Adrenal gland (tissue), 9 donors: ENCODE measurements at regions not wholly inside any gene's neighbourhood (a gene's known extent, or its start where the extent isn't known, plus 50 kb on each side); places are given as distances from the start of the nearest gene placed in this dataset.
"Not testable (repeated sequence)": the region's sequence is repeated elsewhere in the genome, so short reads cannot be mapped to it uniquely, and the experiment has no call there.

Experiments
- DNase-seq, 7 donors: peaks; one replicate each; pipeline ENCODE4 v3.0.0-alpha.2; 2019 to 2020
- H3K27ac ChIP-seq, 5 donors: fragments of 200-600 bp; sonication (generic) in 4 of 5; 1 replicate in 3 of 5; 2 replicates in 2 of 5; pipeline versions ENCODE4 v1.5.1 to v1.8.0; 2016 to 2020; ENCODE audit warnings: mild to moderate bottlenecking in 1 of 5
- H3K27me3 ChIP-seq: fragments of 200-600 bp; 2 replicates; pipeline ENCODE4 v1.8.0; 2021
- H3K36me3 ChIP-seq, 2 donors: fragments of 200-600 bp; replicated peaks in 1 of 2; 1 replicate in 1 of 2; 2 replicates in 1 of 2; pipeline versions ENCODE4 v1.5.1 to v1.8.0; 2018 to 2022
- H3K4me1 ChIP-seq, 2 donors: fragments of 200-600 bp; replicated peaks in 1 of 2; 1 replicate in 1 of 2; 2 replicates in 1 of 2; pipeline versions ENCODE4 v1.5.1 to v1.8.0; 2018 to 2021
- H3K4me3 ChIP-seq, 4 donors: fragments of 200-600 bp; sonication (generic) in 3 of 4; one replicate each; pipeline ENCODE4 v1.5.1; 2016 to 2018
- H3K9me3 ChIP-seq, 3 donors: fragments of 200-600 bp; sonication (generic) in 1 of 3; replicated peaks in 1 of 3; 1 replicate in 2 of 3; 2 replicates in 1 of 3; pipeline versions ENCODE4 v1.5.1 to v1.8.0; 2016 to 2021
- POLR2A ChIP-seq, 2 donors: fragments of 450-650 bp; IDR thresholded peaks; one replicate each; pipeline ENCODE4 v1.6.1; 2017; ENCODE audit warnings: antibody characterized with exemption in 2 of 2, mild to moderate bottlenecking in 2 of 2, moderate library complexity in 1 of 2
- WGBS, 4 donors: extraction: QIAGEN DNeasy Blood & Tissue Kit in 2 of 4; methylation state at CpG; one replicate each; pipeline versions ENCODE4 v1.1.5 to v1.1.7; 2013 to 2017; 5-methylcytosine and 5-hydroxymethylcytosine counted together
- intact Hi-C, 2 donors: fragments of 100-400 bp; cut with DNase I; formaldehyde crosslinking; loops; one replicate each; pipeline versions ENCODE4 v1.14.1 to v1.15.0; 2022 to 2023
- TF ChIP-seq, protein P1 (sequence below), 6 experiments: fragments of 450-650 bp in 4 of 6; fragments of 200-600 bp in 2 of 6; sonication (generic) in 1 of 6; IDR thresholded peaks; 1 replicate in 5 of 6; 2 replicates in 1 of 6; pipeline versions ENCODE4 v1.5.1 to v1.8.0; 2016 to 2021; ENCODE audit warnings: antibody characterized with exemption in 6 of 6, mild to moderate bottlenecking in 2 of 6, moderate library complexity in 1 of 6
- donor health status: healthy with polysubstance abuse.
- donor health status: Bipolar disorder and iron deficiency.
- donor health status: DM: yes; HTN: yes; CAD: no.
- donor health status: DM: no; HTN: no; CAD: no.
- donor health status: DM: no; HTN: no; CAD: no.

- intact Hi-C loops: no loop called here
- Histone ChIP-seq H3K9me3 (no peaks in the 10 kb centered on the region), H3K27me3 (no peaks in the 10 kb centered on the region), H3K4me1 (peaks cover 0 to 6% of the 10 kb centered on the region in 2 donors), H3K36me3 (no peaks in the 10 kb centered on the region), H3K4me3 (no peak overlapping the region), H3K27ac (no peak overlapping the region)
- TF ChIP-seq, protein P1, sequence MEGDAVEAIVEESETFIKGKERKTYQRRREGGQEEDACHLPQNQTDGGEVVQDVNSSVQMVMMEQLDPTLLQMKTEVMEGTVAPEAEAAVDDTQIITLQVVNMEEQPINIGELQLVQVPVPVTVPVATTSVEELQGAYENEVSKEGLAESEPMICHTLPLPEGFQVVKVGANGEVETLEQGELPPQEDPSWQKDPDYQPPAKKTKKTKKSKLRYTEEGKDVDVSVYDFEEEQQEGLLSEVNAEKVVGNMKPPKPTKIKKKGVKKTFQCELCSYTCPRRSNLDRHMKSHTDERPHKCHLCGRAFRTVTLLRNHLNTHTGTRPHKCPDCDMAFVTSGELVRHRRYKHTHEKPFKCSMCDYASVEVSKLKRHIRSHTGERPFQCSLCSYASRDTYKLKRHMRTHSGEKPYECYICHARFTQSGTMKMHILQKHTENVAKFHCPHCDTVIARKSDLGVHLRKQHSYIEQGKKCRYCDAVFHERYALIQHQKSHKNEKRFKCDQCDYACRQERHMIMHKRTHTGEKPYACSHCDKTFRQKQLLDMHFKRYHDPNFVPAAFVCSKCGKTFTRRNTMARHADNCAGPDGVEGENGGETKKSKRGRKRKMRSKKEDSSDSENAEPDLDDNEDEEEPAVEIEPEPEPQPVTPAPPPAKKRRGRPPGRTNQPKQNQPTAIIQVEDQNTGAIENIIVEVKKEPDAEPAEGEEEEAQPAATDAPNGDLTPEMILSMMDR (IDR thresholded peaks at IDR 0.05): no peak
- no peak for TF ChIP-seq POLR2A (IDR thresholded peaks at IDR 0.05)
- 81 to 91% (median 83%) methylated on average over 4 of the region's 4 CpGs for WGBS, 4 donors
- no peak for DNase-seq
These were observed 874.1 kb upstream of the B3GALT2 start for GRCh38 chr1:194060481-194060880.

- H3K36me3 ChIP-seq, H3K4me3 ChIP-seq, H3K27ac ChIP-seq, H3K9me3 ChIP-seq, intact Hi-C loops, DNase-seq, H3K27me3 ChIP-seq: not testable (repeated sequence)
- WGBS, 4 donors: 77 to 93% (median 90%) methylated on average over 5 of the region's 5 CpGs
- peaks cover 5 to 11% of the 10 kb centered on the region in 2 donors for H3K4me1 ChIP-seq
These were observed 871.9 kb upstream of the B3GALT2 start for GRCh38 chr1:194058268-194058667.

- H3K9me3 ChIP-seq: no peaks in the 10 kb centered on the region
- no peak for DNase-seq
- TF ChIP-seq, protein P1 (IDR thresholded peaks at IDR 0.05): no peak
- no peak for TF ChIP-seq POLR2A (IDR thresholded peaks at IDR 0.05)
- no peaks in the 10 kb centered on the region for H3K27me3 ChIP-seq
- no peak overlapping the region for H3K4me3 ChIP-seq
- 87 to 96% (median 88%) methylated on average over 2 of the region's 2 CpGs for WGBS, 4 donors
- H3K27ac ChIP-seq: no peak overlapping the region
- intact Hi-C loops: no loop called here
- peaks cover 5 to 11% of the 10 kb centered on the region in 2 donors for H3K4me1 ChIP-seq
- no peaks in the 10 kb centered on the region for H3K36me3 ChIP-seq
These were observed 869.8 kb upstream of the B3GALT2 start for GRCh38 chr1:194056169-194056568.

DNA sequence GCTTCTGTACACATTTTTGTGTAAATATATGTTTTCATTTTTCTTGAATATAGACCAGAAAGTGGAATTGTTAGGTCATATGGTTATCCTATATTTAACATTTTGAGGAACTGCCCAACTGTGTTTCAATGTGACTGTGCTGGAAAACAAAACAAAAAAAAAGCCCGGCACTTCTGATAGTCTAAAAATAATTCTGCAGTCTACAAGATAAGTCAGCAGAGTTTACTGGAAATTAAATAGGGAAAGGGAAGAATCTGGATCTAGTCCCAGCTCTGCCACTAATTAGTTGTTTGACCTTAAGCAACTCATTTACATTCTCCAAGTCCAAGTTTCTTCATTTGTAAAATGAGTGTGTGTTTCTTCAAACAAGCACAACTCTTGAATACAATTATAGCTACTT is 869.1 kb upstream of the B3GALT2 start:
- intact Hi-C loops: no loop called here
- H3K36me3 ChIP-seq: no peaks in the 10 kb centered on the region
- no peak overlapping the region for H3K27ac ChIP-seq
- H3K4me1 ChIP-seq: peaks cover 5 to 11% of the 10 kb centered on the region in 2 donors
- DNase-seq: no peak
- H3K27me3 ChIP-seq: no peaks in the 10 kb centered on the region
- no peak for TF ChIP-seq POLR2A (IDR thresholded peaks at IDR 0.05)
- TF ChIP-seq, protein P1 (IDR thresholded peaks at IDR 0.05): no peak
- no peak overlapping the region for H3K4me3 ChIP-seq
- WGBS, 4 donors: 3 to 10% (median 5%) methylated on average over 1 of the region's 1 CpG
- no peaks in the 10 kb centered on the region for H3K9me3 ChIP-seq

- Histone ChIP-seq H3K4me1 (peaks cover 5 to 11% of the 10 kb centered on the region in 2 donors), H3K4me3 (no peak overlapping the region), H3K9me3 (no peaks in the 10 kb centered on the region), H3K27ac (no peak overlapping the region), H3K36me3 (no peaks in the 10 kb centered on the region), H3K27me3 (no peaks in the 10 kb centered on the region)
- no peak for DNase-seq
- 91 to 100% (median 98%) methylated on average over 2 of the region's 2 CpGs for WGBS, 4 donors
- no peak for TF ChIP-seq POLR2A (IDR thresholded peaks at IDR 0.05)
- TF ChIP-seq, protein P1 (IDR thresholded peaks at IDR 0.05): no peak
- intact Hi-C loops: no loop called here
These were observed 866.3 kb upstream of the B3GALT2 start for GRCh38 chr1:194052514-194053338.
